DOHH2 (cell line): ENCODE measurements at regions not wholly inside any gene's neighbourhood (a gene's known extent, or its start where the extent isn't known, plus 50 kb on each side); places are given as distances from the start of the nearest gene placed in this dataset.

ENCODE experiments used
- H3F3A ChIP-seq: fragments of 200-600 bp; sonication (generic), shearing (Covaris generic); 2 replicates; pipeline ENCODE4 v1.6.0; 2016; ENCODE audit warnings: antibody characterized with exemption, mild to moderate bottlenecking; ENCODE audit not compliant: control insufficient read depth, insufficient read depth
- H3K27ac ChIP-seq: fragments of 200-600 bp; sonication (generic); 2 replicates; pipeline ENCODE4 v1.5.1; 2014; ENCODE audit warnings: low read depth, mild to moderate bottlenecking, low read length, moderate library complexity
- H3K27me3 ChIP-seq: fragments of 200-600 bp; sonication (generic); 2 replicates; pipeline ENCODE4 v1.6.1; 2014; ENCODE audit warnings: mild to moderate bottlenecking, low read length, mixed read lengths; ENCODE audit not compliant: control insufficient read depth
- H3K36me3 ChIP-seq: fragments of 200-600 bp; sonication (generic); 2 replicates; pipeline ENCODE4 v1.6.1; 2014; ENCODE audit warnings: mild to moderate bottlenecking, low read length, moderate library complexity, mixed read lengths; ENCODE audit not compliant: control insufficient read depth
- H3K4me1 ChIP-seq: fragments of 200-600 bp; sonication (generic); 2 replicates; pipeline ENCODE4 v1.6.1; 2014; ENCODE audit warnings: mild to moderate bottlenecking, low read length, mixed read lengths; ENCODE audit not compliant: control insufficient read depth
- H3K4me2 ChIP-seq: fragments of 200-600 bp; sonication (generic); 2 replicates; pipeline ENCODE4 v1.6.0; 2014; ENCODE audit warnings: mild to moderate bottlenecking, low read length, moderate library complexity
- H3K4me3 ChIP-seq: fragments of 200-600 bp; sonication (generic); 2 replicates; pipeline ENCODE4 v1.5.1; 2014; ENCODE audit warnings: mild to moderate bottlenecking, low read length, mixed read lengths
- H3K79me2 ChIP-seq: fragments of 200-600 bp; sonication (generic); 2 replicates; pipeline ENCODE4 v1.6.1; 2014; ENCODE audit warnings: mild to moderate bottlenecking, low read length, mixed read lengths; ENCODE audit not compliant: control insufficient read depth
- H3K9me2 ChIP-seq: fragments of 200-600 bp; sonication (generic); replicated peaks from 2 replicates; pipeline ENCODE4 v1.6.1; 2014; ENCODE audit warnings: mild to moderate bottlenecking, low read length, mixed read lengths; ENCODE audit not compliant: control insufficient read depth
- H3K9me3 ChIP-seq: fragments of 200-600 bp; sonication (generic); 2 replicates; pipeline ENCODE4 v1.6.1; 2014; ENCODE audit warnings: antibody characterized with exemption, low read length, mixed read lengths; ENCODE audit not compliant: control insufficient read depth, insufficient read depth
- H4K20me1 ChIP-seq: fragments of 200-600 bp; sonication (generic); 2 replicates; pipeline ENCODE4 v1.6.0; 2014; ENCODE audit warnings: low read depth, mild to moderate bottlenecking, antibody characterized with exemption, low read length, moderate library complexity; ENCODE audit not compliant: control insufficient read depth, insufficient read depth
- EZH2phosphoT487 ChIP-seq: fragments of 200-600 bp; sonication (generic); IDR thresholded peaks from 2 replicates; pipeline ENCODE4 v1.6.1; 2017; ENCODE audit warnings: borderline replicate concordance, mild to moderate bottlenecking, antibody characterized with exemption, low read length, moderate library complexity, mixed read lengths
- TF ChIP-seq, protein P1 (sequence below): fragments of 200-600 bp; sonication (generic); IDR thresholded peaks from one replicate; pipeline ENCODE4 v1.5.1; 2014; ENCODE audit warnings: antibody characterized with exemption, mild to moderate bottlenecking, low read depth, low read length; ENCODE audit not compliant: poor library complexity, severe bottlenecking

DNA sequence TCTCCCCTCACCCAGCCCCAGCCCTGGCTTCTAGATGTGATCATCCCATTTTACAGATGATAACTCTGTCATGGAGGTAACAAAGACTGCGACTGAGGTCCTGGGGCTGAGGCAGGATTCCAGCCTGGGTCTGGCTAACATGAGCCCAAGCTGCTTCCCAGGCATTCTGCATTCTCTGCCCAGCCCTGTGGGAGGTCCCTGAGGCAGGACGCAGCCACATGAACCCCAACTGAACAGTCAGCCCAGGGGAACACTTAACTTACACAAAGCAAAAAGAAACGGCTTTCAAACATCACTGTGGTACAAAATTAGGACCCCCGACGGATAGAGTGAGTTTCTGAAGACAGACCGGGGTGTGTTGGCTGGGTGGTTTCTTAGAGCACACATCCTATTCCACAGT is 135.3 kb downstream of the ACKR3 start:
- no peaks in the 10 kb centered on the region for H3K9me2 ChIP-seq
- H3K36me3 ChIP-seq, result no peaks in the 10 kb centered on the region
- no peaks in the 10 kb centered on the region for H3F3A ChIP-seq
- TF ChIP-seq EZH2phosphoT487, result no peak
- TF ChIP-seq, protein P1, sequence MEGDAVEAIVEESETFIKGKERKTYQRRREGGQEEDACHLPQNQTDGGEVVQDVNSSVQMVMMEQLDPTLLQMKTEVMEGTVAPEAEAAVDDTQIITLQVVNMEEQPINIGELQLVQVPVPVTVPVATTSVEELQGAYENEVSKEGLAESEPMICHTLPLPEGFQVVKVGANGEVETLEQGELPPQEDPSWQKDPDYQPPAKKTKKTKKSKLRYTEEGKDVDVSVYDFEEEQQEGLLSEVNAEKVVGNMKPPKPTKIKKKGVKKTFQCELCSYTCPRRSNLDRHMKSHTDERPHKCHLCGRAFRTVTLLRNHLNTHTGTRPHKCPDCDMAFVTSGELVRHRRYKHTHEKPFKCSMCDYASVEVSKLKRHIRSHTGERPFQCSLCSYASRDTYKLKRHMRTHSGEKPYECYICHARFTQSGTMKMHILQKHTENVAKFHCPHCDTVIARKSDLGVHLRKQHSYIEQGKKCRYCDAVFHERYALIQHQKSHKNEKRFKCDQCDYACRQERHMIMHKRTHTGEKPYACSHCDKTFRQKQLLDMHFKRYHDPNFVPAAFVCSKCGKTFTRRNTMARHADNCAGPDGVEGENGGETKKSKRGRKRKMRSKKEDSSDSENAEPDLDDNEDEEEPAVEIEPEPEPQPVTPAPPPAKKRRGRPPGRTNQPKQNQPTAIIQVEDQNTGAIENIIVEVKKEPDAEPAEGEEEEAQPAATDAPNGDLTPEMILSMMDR, result no peak
- no peaks in the 10 kb centered on the region for H3K79me2 ChIP-seq
- no peaks in the 10 kb centered on the region for H3K9me3 ChIP-seq
- no peaks in the 10 kb centered on the region for H3K27me3 ChIP-seq
- H3K4me2 ChIP-seq, result no peak overlapping the region
- H3K27ac ChIP-seq, result no peak overlapping the region
- H3K4me1 ChIP-seq, result no peaks in the 10 kb centered on the region
- no peaks in the 10 kb centered on the region for H4K20me1 ChIP-seq
- no peak overlapping the region for H3K4me3 ChIP-seq

DNA sequence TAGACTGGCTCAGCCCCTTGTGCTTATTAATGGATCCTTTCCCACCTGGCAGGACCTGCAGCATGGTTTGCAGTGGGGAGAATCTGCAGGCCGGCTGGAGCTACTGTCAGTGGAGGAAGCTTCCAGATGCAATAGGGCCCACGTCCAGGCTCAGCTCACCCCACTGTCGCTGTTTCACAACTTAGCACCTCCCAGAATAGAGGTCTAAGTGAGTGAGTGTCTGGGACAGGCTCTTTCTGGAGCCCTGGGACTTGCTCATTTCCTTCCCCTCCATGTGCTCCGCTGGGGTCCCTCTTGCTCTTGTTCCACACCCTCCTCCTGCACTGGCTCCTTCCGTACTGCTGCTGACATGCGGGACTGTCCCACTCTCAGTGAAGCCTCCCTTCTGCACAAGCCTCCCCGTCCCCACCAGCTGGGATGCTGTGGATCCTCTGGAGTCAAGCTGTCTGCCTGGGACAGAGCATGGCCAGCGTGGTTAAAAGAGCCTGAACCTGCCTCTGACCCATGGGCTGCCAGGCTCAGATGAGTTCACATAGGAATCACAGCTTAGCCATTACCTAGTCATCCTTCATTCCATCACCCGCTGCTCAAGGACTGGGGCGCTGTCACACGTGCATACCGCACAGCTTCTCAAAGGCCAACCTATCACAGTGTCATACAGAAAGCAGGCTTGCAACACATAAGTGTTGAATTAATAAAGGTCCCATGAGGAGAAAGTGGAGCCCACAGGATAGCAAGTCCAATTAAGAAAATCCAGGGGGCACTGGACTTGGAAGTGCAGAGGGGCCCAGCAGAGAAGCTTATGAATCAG is 135.9 kb downstream of the ACKR3 start:
- Histone ChIP-seq H3K36me3 (no peaks in the 10 kb centered on the region), H3K9me3 (no peaks in the 10 kb centered on the region), H3K79me2 (no peaks in the 10 kb centered on the region), H3K27ac (no peak overlapping the region), H3K9me2 (no peaks in the 10 kb centered on the region), H3K4me3 (no peak overlapping the region), H4K20me1 (no peaks in the 10 kb centered on the region), H3K4me2 (no peak overlapping the region), H3K4me1 (no peaks in the 10 kb centered on the region), H3K27me3 (no peaks in the 10 kb centered on the region), H3F3A (no peaks in the 10 kb centered on the region)
- no peak for TF ChIP-seq EZH2phosphoT487
- TF ChIP-seq, protein P1, result no peak

DNA sequence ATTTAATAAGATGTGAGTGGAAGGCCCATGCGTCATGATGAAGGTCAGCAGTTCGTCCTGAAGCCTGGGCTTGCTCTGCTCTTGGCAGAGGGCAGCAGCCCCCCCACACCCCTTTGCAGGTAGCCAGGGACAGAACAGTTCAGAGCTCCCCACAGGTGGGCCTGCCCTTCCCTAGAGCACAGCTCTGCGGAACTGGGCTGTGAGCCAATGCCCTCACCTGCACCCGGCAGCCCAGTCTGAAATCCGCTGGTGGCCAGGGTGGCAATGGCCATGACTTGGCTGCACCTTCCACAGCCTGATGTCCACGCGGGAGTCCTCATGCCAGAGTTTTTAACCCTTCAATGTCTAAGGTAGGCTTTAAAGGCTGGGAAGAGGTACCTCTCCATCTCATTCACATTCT is 136.7 kb downstream of the ACKR3 start:
- Histone ChIP-seq H3K36me3 (no peaks in the 10 kb centered on the region), H4K20me1 (no peaks in the 10 kb centered on the region), H3F3A (no peaks in the 10 kb centered on the region), H3K9me3 (no peaks in the 10 kb centered on the region), H3K4me1 (no peaks in the 10 kb centered on the region), H3K79me2 (no peaks in the 10 kb centered on the region), H3K4me3 (no peak overlapping the region), H3K27me3 (no peaks in the 10 kb centered on the region), H3K9me2 (no peaks in the 10 kb centered on the region), H3K4me2 (no peak overlapping the region), H3K27ac (no peak overlapping the region)
- TF ChIP-seq, protein P1, result no peak
- TF ChIP-seq EZH2phosphoT487, result no peak
